MM.1S (cell line): ENCODE measurements at regions not wholly inside any gene's neighbourhood (a gene's known extent, or its start where the extent isn't known, plus 50 kb on each side); places are given as distances from the start of the nearest gene placed in this dataset.

Experiments
- CTCF ChIP-seq: fragments of 300-600 bp; sonication (generic); IDR thresholded peaks from 2 replicates; pipeline ENCODE4 v1.5.1; 2016; ENCODE audit warnings: antibody characterized with exemption, low read length, mixed read lengths
- EZH2 ChIP-seq: fragments of 300-600 bp; sonication (generic); optimal IDR thresholded peaks from 2 replicates; pipeline ENCODE3; 2017; ENCODE audit warnings: low read depth, mild to moderate bottlenecking, antibody characterized with exemption, low read length, mixed read lengths
- EZH2phosphoT487 ChIP-seq: fragments of 300-600 bp; sonication (generic); IDR thresholded peaks from 2 replicates; pipeline ENCODE4 v1.6.1; 2018; ENCODE audit warnings: antibody characterized with exemption, low read length

- no peak for TF ChIP-seq CTCF
- TF ChIP-seq EZH2 = no peak
- no peak for TF ChIP-seq EZH2phosphoT487
These were observed 56.4 kb upstream of the SEC11C start for GRCh38 chr18:59083136-59083818.
